CD4-positive, alpha-beta T cell treated with Interleukin-17A for 4 hours (primary cell): ENCODE measurements at regions not wholly inside any gene's neighbourhood (a gene's known extent, or its start where the extent isn't known, plus 50 kb on each side); places are given as distances from the start of the nearest gene placed in this dataset.
"Not testable (repeated sequence)": the region's sequence is repeated elsewhere in the genome, so short reads cannot be mapped to it uniquely, and the experiment has no call there.

Source experiments
- DNase-seq: peaks from one replicate; pipeline ENCODE4 v3.0.0-alpha.2; 2020; ENCODE audit warnings: mixed read lengths

DNA sequence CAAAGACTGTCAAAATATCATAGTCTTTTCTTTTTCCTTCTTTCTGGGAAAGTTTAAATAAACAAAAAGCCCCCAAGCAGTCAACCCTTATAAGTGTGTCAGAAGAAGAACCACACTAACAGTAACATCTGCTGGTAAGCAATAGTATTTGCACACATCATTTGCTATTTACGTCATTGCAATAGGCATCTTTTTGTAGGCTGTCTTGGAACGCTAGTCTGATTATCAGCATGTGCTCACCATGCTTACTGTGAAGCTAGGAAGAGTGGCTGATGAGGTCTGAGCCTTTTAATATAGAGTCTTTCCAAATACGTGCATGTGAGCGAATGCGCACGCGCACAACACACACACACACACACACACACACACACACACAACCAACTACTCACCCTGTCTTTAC, 599.0 kb upstream of the TPK1 start:
- DNase-seq, result no peak

DNA sequence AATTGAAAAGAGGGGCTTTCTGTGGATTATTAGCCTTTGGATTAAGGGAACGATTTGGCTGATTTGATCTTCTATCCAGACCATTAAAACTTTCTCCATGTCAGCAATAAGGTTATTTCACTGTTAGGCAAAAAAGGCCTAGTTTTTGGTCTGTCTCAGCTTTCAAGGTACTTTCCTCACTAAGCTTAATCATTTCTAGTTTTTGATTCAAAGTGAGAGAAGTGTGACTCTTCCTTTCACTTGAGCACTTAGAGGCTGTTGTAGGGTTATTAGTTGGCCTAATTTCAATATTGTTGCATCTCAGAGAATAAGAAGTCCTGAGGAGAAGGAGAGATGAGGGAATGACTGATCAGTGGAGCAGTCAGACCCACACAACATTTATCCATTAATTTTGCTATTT, 596.0 kb upstream of the TPK1 start:
- DNase-seq, result no peak

DNA sequence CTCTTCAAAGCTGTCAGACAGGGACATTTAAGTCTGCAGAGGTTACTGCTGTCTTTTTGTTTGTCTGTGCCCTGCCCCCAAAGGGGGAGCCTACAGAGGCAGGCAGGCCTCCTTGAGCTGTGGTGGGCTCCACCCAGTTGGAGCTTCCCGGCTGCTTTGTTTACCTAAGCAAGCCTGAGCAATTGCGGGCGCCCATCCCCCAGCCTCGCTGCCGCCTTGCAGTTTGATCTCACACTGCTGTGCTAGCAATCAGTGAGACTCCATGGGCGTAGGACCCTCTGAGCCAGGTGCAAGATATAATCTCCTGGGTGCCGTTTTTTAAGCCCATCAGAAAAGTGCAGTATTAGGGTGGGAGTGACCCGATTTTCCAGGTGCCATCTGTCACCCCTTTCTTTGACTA, 582.6 kb upstream of the TPK1 start:
- not testable (repeated sequence) for DNase-seq

DNA sequence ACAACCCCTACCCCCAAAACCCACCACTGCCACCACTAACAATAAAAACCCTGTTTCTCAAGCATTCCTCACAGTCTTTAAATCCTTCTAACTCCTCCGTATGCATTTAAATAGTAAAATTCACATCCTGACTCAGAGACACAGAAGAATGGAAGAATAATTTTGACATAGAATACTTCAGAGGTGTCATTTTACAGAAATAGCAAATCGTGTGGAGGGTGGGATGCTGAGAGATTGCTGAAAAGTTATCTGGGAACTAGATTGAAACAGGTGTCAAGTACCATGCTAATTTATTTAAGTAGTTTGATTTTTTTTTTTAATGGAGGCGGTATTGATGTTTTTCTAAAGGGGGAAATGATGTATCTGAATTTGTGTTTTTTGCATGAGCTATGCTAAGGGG, 575.2 kb upstream of the TPK1 start:
- no peak for DNase-seq

DNA sequence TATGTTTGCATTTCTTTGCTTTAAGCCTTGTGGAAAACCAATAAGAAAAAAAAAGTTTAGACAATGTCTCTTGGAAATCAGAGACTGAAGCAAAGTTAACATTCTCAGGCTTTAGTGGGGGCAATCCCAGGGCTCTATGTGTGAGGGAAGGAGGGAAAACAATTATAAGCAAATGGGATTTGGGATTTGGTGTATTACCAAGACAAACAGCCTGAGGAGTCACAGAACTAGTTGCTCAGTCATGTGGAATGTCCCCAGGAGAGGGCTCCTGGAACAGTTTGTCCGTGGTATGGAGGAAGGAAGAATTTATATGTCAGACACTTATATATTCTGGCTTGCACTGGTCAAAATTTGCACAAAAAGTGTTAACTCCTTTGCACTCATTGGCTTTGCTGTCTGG, 562.9 kb upstream of the TPK1 start:
- no peak for DNase-seq

DNA sequence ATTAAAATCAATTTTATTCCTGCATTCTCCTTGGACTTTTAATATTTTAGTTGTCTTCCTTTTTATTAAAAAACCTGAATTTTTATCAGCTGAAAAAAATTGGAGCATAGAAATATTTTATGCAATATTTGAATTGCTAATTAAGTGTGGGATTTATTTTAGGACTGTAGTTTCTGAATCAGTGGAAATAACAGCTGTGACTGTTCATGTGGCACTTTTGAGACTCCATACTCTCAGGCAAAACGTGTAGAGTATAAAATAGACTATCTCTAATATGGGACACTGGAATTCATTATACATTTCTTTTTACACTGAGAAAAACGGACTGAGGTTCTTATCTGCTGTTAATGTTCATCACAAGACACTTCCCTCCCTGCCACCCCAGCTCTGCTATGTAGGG, 558.3 kb upstream of the TPK1 start:
- DNase-seq, result no peak

DNA sequence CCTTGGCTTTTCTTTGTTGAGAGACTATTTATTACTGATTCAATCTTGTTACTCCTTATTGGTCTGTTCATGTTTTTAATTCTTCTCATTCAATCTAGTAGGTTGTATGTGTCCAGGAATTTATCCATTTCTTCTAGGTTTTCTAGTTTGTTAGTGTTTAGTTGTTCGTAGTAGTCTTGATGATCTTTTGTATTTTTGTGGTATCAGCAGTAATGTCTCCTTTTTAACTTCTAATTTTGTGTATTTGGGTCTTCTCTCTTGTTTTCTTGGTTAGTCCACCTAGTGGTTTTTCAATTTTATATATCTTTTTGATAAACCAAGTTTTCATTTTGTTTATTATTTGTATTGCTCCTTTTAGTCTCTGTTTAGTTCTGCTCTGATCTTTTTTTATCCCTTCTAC, 546.9 kb upstream of the TPK1 start:
- no peak for DNase-seq

DNA sequence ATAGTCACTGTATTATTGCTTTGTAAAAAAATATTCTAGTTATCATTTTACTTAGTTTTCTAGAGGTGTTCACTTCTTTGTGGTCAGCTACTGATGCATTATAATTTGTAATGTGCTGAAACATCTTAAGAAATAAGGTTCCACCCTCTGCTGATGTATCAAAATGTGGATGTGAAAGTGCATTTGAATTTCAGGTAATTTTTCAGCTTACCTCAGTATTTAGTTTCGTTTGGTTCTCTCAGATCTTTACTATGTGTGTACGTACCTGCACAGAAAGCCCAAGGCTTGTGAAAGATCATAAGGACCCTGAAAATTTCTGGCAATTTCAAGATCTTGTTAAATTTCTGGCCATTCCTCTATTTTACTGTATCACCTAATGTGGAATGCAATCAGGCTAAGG, 542.3 kb upstream of the TPK1 start:
- DNase-seq, result no peak

DNA sequence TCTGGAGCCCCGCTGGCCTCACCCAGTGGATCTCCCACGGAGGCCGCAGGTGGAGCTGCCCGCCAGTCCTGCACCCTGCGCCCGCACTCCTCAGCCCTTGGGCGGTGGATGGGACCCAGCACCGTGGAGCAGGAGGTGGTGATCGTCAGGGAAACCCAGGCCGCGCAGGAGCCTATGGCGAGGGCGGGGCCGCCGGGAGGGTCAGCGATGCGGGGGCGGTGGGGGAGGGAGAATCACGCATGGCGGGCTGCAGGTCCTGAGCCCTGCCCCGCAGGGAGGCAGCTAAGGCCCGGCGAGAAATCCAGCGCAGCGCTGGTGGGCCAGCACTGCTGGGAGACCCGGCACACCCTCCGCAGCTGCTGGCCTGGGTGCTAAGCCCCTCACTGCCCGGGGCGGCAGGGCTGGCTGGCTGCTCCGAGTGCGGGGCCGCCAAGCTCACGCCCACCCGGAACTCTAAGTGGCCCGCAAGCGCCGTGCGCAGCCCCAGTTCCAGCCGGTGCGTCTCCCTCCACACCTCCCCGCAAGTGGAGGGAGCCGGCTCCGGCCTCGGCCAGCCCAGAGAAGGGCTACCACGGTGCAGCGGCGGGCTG, 524.8 kb upstream of the TPK1 start:
- DNase-seq, result no peak

DNA sequence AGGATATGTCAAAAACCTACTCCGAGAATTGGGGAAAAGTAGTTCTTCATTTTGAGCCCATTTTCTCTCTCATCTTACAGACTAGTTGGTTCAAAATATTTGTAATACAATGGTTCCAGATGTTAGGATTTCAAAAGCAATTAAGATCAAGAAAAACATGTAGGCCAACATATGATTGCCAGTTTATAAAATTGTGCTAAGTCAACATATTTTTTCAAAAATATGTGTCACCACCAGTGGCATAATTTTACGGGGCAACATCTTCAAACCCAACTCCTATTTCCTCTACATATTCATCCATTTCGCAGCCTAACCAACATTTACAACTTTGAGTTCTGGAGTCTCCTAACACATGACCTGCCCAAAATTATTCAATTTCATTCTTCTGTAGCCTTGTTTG, 514.5 kb upstream of the TPK1 start:
- DNase-seq, result no peak

DNA sequence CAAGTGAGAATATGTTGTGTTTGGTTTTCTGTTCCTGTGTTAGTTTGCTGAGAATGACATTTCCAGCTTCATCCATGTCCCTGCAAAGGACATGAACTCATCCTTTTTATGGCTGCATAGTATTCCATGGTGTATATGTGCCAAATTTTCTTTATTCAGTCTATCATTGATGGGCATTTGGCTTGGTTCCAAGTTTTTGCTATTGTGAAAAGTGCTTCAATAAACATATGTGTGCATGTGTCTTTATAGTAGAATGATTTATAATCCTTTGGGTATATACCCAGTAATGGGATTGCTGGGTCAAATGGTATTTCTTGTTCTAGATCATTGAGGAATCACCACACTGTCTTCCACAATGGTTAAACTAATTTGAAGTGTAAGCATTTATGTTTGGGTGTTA, 513.6 kb upstream of the TPK1 start:
- not testable (repeated sequence) for DNase-seq

DNA sequence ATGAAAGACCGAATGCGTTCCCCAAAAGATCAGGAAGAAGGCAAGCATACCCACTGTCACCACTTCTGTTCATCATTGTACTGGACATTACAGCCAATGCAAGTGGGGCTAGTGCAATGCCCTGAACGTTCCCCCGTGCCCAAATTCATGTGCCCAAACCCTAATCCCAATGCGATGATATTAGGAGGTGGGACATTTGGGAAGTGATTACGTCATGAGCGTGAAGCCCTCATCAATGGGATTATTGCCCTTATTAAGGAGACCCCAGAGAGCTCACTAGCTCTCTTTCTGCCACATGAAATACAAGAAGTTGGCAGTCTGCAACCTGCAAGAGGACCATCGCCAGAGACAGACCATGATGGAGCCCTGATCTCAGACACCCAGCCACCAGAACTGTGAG, 511.4 kb upstream of the TPK1 start:
- no peak for DNase-seq

DNA sequence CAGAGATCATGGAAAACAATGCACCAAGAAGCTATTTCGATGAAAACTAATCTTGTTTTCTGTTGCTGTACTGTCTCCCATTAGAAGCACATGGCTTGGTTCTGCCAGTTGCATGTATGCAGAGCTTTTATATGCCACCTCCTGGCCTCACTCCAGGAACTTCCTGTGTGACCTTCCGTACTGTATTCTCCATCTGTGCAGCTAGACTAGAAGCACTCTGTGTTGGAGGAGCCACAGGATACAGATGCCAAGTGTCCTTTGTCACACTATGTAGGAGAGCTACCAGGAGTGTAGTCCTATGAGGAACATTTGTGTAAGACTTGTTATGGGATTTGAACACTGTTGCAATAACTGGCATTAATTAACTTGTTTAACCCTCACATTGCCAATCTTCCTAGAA, 503.5 kb upstream of the TPK1 start:
- no peak for DNase-seq

DNA sequence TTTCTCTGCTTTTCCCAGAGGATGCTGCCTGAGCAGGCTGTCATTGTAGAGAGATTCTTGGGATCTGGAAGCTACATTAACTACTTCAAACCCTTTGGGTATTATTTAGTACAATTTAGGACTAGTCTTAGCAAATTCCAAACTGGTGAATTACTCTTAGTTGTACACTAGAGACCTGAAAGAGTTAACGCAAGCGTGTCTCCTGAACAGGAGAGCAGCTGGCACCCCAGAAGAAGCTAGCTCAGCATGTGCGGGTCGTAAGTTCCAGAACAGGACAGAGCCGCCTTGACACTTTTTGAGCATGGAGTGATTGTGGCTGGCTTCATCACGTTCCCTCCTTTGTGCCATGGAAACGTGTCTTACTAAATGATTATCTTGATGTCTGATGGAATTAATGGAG, 495.7 kb upstream of the TPK1 start:
- DNase-seq, result no peak

DNA sequence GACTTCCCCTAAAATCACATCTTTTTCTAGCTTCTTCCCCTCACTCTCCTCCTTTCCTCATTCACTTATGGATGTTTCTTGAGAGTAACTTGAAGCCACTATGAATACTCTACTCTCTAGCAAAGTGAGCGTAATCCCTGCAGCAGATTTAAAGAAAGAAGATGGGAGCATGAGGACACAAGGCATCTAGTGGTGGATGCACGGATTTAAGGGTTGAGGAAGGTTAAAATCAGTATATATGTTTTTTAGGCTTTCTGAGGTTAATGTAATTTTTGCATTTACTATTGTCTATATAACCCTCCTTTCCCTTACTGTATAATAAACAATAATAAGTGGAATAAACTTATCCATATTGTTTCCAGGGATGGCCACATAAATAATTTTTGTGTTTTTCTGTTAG, 495.2 kb upstream of the TPK1 start:
- no peak for DNase-seq

DNA sequence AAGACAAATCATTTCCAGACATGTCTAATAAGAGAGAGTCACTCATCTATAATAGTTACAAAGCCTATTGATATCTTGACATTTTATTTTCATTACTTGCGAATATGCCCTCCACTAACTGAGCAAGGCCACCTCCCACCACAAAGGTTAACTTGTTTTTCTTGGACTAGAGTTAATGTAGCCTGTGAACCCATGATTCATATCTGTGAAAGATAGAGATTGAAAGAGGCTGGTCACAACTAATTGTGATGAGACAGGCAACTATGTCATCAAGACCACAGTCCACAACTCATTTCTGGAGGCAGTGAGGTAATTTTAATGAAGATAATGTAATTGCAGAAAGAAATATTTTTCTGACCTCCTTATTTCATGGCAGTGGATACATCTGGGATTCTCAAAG, 491.8 kb upstream of the TPK1 start:
- no peak for DNase-seq

DNA sequence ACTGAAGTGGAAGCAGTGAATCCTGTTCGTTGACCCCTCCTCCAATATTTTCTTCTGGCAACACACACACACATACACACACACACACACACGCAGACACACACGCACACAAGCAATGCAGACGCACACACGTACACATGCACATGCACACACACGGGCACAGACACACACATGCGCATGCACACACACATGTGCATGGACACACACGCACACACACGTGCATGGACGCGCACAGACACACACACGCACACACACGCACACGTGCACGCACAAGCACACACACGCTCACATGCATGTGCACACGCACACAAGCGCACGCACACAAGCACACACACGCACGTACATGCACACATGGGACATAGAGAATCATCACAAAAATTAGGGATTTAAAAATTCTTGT, 488.2 kb upstream of the TPK1 start:
- DNase-seq, result no peak

DNA sequence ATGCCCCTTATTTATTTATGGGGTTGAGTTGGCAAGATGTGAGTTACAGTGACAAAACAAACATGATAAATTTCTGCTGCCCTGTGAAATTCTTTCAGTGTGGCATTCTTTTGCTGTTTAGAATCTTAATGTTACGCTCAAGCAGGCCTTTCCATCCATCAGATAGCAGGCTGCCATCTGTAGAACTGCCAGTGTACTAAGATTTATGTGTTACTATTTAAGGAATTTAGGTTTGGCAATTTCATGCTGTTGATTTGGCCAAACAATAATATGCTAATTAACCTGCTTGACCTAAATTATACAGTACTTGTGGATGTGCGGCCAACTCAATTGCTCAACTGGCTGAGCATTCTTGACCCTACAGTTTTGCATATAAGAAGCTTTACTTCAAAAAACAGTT, 477.7 kb upstream of the TPK1 start:
- DNase-seq, result no peak

DNA sequence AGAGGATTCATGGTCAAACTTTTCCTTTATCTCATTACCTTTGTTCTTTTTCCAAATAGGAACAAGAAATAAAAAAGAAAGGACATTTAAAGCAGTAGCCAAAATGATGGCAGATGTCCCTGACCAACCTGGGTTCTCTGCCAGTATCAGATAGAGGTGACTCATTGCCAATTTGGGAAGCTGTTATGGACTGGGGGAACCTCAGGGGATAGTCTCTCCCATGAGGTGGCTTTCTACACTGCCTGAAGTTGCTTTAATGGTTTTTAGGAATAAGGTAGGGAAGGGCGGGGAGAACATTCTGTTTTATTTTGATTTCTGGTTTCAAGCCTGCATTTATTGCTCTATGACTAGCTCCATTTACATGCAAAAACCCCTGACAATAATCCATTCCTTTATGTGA, 457.9 kb upstream of the TPK1 start:
- no peak for DNase-seq

DNA sequence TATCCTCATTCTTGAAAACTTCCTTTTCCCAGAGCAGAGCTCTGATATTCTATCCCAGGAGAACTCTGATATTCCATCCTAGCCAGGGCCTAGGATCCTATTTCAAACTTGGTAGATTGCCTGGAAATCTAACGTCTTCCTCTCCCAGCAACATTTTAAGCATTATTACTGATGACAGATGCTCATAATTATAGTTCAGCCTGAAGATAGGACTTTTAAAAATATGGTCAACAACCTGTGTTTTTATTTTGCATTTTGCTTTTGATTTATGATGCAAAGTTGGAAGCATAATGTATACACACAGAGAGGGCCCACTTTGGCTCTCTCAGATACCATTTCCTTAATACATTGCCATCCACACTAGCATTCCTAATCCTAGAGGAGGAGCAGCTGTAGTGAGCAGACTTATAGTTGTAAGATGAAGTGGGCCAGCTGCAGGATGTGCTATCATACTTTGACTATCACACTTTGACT, 457.4 kb upstream of the TPK1 start:
- no peak for DNase-seq

DNA sequence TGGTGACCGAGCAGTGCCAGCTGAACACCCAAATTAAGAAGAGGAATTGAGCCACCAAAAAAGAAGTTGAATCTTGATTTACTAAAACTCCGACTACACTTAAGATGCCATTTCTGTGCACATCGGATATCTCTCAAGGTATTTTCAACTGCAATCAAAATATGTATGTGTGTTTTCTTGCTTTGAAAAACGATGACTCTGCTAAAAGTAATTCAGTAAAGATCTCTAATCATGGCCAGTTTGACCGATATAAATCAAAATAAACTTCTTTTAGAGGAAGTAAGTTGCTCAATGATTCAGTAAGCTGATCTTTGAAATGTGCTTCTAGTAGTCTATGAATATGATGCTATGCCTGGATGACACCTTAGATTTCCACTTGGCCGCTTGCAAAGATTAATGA, 453.5 kb upstream of the TPK1 start:
- no peak for DNase-seq

DNA sequence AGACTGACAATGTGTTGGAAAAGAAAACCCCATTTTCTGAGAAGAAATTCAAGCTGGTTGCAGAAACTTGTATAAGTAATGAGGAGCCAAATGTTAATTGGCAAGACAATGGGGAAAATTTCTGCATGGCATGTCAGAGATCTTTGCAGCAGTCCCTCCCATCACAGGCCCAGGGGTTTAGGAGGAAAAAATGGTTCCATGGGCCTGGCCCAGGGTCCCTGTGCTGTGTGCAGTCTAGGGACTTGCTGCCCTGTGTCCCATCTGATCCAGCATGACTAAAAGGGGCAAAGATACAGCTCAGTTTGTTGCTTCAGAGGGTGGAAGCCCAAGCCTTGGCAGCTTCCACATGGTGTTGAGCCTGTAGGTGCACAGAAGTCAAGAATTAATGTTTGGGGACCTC, 440.3 kb upstream of the TPK1 start:
- no peak for DNase-seq

DNA sequence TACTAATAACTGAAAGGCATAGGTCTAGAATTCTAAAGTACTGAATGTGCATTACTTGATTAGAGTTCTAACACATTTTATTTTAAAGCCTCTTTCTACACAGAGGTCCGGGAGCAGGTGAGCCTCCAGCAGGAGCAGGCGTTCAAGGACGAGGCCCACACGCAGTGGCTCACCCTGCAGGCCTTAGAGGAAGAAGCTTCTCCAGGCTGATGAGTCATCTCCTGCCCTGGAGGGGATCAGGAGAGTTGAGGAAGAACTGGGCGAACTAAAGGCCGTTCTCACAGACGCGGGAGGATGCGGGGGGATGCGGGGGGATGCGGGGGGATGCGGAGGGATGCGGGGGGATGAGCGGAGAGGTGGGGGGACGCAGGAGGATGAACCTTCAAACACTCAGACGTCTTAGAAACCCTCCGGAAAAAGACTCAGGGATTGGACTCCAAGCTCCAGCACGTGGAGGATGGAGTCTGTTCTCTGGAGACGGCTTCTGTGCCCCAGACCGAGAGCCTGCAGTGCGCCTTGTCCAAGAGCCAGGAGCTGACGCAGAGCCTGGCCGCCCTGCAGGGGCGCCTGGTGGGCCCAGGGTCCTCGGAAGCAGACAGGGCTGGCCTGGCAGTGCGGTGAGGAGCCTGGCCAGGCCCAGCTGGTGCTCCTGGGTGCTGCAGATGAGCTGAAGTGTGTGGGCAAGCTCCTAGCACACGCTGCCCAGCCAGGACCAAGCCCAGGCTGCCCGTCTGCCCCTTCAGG, 433.7 kb upstream of the TPK1 start:
- no peak for DNase-seq

DNA sequence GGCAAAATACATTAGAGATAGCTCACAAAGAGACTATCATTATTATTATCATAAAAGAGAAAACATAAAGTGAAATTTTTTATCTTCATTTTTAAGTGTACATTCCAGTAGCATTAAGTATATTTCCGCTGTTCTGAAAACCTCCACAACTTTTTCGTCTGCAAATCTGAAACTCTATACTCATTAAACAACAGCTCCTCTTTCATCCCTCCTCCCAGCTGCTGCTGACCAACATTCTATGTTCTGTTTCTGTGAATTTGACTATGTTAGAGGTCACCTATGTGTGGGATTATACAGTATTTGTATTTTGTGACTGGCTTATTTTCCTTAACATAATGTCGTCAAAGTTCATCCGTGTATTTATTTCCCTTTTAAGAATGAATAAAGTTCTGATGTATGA, 429.3 kb upstream of the TPK1 start:
- no peak for DNase-seq

DNA sequence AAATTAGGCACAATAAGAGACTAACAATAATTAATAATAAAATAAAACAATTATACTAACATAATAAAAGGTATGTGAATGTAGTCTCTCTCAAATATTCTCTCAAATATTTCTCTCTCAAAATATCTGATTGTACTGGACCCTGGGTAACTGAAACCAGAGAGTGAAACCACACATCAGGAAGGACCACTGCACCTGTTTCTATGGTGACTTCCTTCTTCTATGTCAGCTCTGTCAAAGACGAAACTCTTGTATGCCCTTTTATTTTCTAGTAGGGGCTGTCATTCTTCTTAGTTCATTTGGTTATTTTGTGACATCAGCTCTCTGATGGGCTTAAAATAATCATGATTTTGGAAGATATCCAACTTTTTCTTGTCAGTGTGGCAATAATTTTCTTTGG, 428.0 kb upstream of the TPK1 start:
- no peak for DNase-seq
